ENCODE measurements at regions not wholly inside any gene's neighbourhood (a gene's known extent, or its start where the extent isn't known, plus 50 kb on each side); places are given as distances from the start of the nearest gene placed in this dataset.
"Not testable (repeated sequence)": the region's sequence is repeated elsewhere in the genome, so short reads cannot be mapped to it uniquely, and the experiment has no call there.

DNA sequence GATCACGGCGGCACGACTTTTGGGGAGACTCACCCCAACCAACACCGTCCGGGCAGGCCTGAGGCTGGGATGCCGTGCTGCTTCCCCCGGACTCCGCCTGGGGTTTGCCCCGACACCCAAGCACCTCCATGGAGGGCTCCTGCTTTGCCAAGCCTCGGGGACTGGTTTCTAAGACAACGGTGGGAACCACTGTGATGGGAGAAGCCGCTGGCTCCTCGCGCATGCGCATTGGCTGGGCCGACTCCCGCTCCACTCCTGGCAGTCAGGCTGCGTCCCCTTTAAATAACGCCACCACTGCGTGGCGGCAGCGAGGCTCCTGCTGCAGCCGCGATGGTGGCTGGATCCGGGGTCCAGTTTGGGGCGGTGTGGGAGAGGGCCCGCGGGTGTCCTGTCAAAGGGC is 201.0 kb downstream of the ZNF716 start:
- TF ChIP-seq, protein P1, sequence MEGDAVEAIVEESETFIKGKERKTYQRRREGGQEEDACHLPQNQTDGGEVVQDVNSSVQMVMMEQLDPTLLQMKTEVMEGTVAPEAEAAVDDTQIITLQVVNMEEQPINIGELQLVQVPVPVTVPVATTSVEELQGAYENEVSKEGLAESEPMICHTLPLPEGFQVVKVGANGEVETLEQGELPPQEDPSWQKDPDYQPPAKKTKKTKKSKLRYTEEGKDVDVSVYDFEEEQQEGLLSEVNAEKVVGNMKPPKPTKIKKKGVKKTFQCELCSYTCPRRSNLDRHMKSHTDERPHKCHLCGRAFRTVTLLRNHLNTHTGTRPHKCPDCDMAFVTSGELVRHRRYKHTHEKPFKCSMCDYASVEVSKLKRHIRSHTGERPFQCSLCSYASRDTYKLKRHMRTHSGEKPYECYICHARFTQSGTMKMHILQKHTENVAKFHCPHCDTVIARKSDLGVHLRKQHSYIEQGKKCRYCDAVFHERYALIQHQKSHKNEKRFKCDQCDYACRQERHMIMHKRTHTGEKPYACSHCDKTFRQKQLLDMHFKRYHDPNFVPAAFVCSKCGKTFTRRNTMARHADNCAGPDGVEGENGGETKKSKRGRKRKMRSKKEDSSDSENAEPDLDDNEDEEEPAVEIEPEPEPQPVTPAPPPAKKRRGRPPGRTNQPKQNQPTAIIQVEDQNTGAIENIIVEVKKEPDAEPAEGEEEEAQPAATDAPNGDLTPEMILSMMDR (IDR thresholded peaks at IDR 0.05; ENCODE audit: unreplicated experiment): no peak
- Mint-ChIP-seq H3K27ac (ENCODE audit: unreplicated experiment) (no peak overlapping the region), H3K9me3 (ENCODE audit: unreplicated experiment) (peaks cover 49% of the 10 kb centered on the region), H3K27me3 (ENCODE audit: unreplicated experiment) (peaks cover 26% of the 10 kb centered on the region), H3K4me3 (ENCODE audit: unreplicated experiment) (no peak overlapping the region), H3K36me3 (ENCODE audit: low read depth, unreplicated experiment) (peaks cover 37% of the 10 kb centered on the region), H3K4me1 (ENCODE audit: unreplicated experiment) (no peaks in the 10 kb centered on the region)
- no peak for DNase-seq (ENCODE audit: low spot score)

DNA sequence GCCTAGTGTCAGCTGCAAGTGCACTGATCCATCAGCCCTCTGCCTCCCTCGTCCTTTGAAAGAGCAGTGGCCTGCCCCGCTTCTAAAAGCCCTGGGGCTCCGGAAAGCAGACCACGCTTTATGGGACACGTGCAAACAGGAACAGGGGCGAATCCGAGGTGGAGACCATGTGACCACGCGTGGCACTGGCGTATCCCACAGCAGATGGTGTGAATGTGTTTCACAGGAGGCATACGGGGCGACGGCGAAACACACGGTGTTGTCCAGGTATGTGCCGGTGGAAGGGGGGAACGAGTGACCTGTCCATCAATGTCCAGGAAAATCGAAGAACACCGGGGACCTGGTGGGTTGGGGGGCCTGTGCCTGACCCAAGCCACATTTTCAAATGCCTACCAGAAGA is 201.6 kb downstream of the ZNF716 start:
- H3K4me3 Mint-ChIP-seq (ENCODE audit: unreplicated experiment); H3K27ac Mint-ChIP-seq (ENCODE audit: unreplicated experiment); H3K4me1 Mint-ChIP-seq (ENCODE audit: unreplicated experiment); DNase-seq (ENCODE audit: low spot score): not testable (repeated sequence)
- Mint-ChIP-seq H3K36me3 (ENCODE audit: low read depth, unreplicated experiment) (peaks cover 36% of the 10 kb centered on the region), H3K9me3 (ENCODE audit: unreplicated experiment) (peaks cover 46% of the 10 kb centered on the region), H3K27me3 (ENCODE audit: unreplicated experiment) (peaks cover 26% of the 10 kb centered on the region)

DNA sequence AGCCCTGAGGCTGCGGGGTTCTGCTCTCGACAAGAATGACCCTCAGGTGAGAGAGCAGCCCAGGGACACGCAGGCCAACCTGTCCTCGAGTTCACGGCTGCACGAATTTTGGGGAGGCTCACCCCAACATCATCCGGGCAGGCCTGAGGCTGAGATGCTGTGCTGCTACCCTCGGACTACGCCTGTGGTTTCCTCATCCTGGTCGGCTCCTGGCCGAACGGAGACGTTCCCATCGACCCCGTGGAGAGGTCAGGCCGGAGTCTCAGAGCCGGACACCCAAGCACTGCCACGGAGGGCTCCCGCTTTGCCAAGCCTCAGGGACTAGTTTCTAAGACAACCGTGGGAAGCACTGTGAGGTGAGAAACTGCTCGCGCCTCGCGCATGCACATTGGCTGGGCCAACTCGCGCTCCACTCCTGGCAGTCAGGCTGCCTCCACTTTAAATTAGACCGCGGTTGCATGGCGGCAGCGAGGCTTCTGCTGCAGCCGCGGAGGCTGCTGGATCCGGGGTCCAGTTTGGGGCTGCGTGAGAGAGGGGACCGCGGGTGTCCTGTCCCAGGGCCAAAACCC is 203.4 kb downstream of the ZNF716 start:
- Mint-ChIP-seq H3K27ac (ENCODE audit: unreplicated experiment) (no peak overlapping the region), H3K36me3 (ENCODE audit: low read depth, unreplicated experiment) (peaks cover 36% of the 10 kb centered on the region), H3K9me3 (ENCODE audit: unreplicated experiment) (peaks cover 35% of the 10 kb centered on the region), H3K27me3 (ENCODE audit: unreplicated experiment) (peaks cover 21% of the 10 kb centered on the region), H3K4me1 (ENCODE audit: unreplicated experiment) (no peaks in the 10 kb centered on the region), H3K4me3 (ENCODE audit: unreplicated experiment) (no peak overlapping the region)
- TF ChIP-seq, protein P1 (IDR thresholded peaks at IDR 0.05; ENCODE audit: unreplicated experiment): no peak
- no peak for DNase-seq (ENCODE audit: low spot score)

DNA sequence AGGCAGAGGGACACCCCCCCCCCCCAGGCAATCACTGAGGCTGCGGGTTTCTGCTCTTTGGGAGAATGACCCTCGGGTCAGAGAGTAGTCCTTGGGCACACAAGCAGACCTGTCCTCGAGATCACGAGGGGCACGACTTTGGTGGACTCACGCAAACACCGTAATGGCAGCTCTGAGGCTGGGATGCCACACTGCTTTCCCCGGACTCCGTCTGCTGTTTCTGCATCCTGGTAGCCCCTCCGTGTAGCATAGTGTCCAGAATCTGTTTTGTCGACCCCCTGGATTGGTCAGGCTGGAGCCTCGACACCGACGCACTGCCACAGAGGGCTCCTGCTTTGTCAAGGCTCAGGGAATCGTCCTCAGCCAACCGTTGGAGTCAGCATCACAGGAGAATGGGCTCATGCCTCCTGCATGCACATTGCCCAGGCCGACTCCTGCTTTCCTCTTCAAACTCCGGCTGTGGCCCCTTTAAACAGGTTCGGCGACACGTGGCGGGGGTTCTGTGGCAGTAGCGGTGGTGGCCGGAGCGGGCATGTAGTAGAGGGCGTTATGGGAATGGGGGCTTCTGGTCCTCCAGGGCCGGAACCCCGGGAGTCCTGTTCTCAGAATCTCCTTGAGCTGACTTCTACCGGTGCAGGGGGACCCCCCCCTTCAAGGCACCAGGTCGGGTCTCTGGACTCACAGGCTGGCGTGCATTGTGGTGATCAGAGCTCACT is 205.3 kb downstream of the ZNF716 start:
- not testable (repeated sequence) for H3K27ac Mint-ChIP-seq (ENCODE audit: unreplicated experiment); H3K4me3 Mint-ChIP-seq (ENCODE audit: unreplicated experiment); H3K4me1 Mint-ChIP-seq (ENCODE audit: unreplicated experiment); DNase-seq (ENCODE audit: low spot score)
- Mint-ChIP-seq H3K36me3 (ENCODE audit: low read depth, unreplicated experiment) (peaks cover 25% of the 10 kb centered on the region), H3K9me3 (ENCODE audit: unreplicated experiment) (peaks cover 33% of the 10 kb centered on the region), H3K27me3 (ENCODE audit: unreplicated experiment) (peaks cover 12% of the 10 kb centered on the region)

DNA sequence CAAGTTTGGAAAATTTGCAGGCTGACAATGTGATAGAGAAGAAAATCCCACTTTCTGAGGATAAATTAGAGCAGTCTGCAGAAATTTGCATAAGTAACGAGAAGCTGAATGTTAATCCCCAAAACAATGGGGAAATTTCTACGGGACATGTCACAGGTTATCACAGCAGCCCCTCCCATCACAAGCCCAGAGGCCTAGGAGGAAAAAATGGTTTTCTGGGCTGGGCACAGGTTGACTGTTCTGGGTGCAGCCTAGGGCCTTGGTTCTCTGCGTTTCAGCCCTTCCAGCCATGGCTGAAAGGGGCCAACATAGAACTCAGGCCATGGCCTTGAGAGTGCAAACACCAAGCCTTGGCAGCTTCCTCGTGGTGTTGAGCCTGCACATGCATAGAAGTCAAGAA is 209.2 kb downstream of the ZNF716 start:
- H3K27me3 Mint-ChIP-seq (ENCODE audit: unreplicated experiment); H3K4me3 Mint-ChIP-seq (ENCODE audit: unreplicated experiment); H3K36me3 Mint-ChIP-seq (ENCODE audit: low read depth, unreplicated experiment); DNase-seq (ENCODE audit: low spot score); H3K4me1 Mint-ChIP-seq (ENCODE audit: unreplicated experiment); H3K27ac Mint-ChIP-seq (ENCODE audit: unreplicated experiment): not testable (repeated sequence)
- H3K9me3 Mint-ChIP-seq (ENCODE audit: unreplicated experiment): peaks cover 24% of the 10 kb centered on the region

DNA sequence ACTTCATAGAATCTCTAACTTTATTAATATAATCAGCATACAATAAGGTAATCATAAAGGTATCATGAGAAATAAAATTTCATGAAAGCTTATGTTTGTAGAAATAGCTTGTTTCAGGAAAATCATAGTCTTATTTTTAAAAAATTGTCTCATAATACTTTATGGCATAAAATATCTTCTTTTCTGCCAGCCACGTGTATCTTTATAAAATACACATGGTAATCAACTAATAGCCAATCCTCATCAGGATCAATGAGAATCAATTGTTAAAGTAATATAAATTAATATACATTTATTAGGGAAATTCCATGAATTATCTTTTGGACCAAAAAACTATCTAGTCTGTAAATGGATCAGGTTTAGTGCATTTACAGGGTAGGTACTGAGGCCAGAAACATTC is 227.0 kb downstream of the ZNF716 start:
- not testable (repeated sequence) for H3K27ac Mint-ChIP-seq (ENCODE audit: unreplicated experiment); H3K9me3 Mint-ChIP-seq (ENCODE audit: unreplicated experiment); H3K36me3 Mint-ChIP-seq (ENCODE audit: low read depth, unreplicated experiment); DNase-seq (ENCODE audit: low spot score); H3K4me1 Mint-ChIP-seq (ENCODE audit: unreplicated experiment); H3K27me3 Mint-ChIP-seq (ENCODE audit: unreplicated experiment); H3K4me3 Mint-ChIP-seq (ENCODE audit: unreplicated experiment)

DNA sequence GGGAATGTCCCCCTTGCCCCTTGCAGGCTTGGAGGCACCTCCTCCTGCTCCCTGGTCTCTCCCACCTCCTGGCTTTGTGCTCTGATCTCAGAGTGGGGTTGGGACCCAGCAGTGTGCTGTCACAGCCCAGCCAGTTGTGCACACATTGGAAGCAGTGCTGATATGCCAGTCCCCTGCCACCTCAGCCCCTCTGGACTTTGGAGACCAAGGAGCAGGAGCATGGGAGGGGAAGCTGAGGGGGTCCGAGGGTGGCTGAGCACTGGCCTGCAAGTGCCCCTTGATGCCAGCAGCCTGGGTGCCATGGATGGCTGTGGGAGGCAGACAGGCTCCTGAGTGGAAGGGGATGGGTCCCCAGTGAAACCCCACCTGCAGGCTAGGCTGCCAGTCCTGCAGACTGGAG is 235.4 kb downstream of the ZNF716 start:
- H3K9me3 Mint-ChIP-seq (ENCODE audit: unreplicated experiment): peaks cover 15% of the 10 kb centered on the region
- peaks cover 4% of the 10 kb centered on the region for H3K36me3 Mint-ChIP-seq (ENCODE audit: low read depth, unreplicated experiment)
- TF ChIP-seq, protein P1 (IDR thresholded peaks at IDR 0.05; ENCODE audit: unreplicated experiment): no peak
- no peaks in the 10 kb centered on the region for H3K27me3 Mint-ChIP-seq (ENCODE audit: unreplicated experiment)
- H3K4me3 Mint-ChIP-seq (ENCODE audit: unreplicated experiment): no peak overlapping the region
- DNase-seq (ENCODE audit: low spot score): no peak
- no peak overlapping the region for H3K27ac Mint-ChIP-seq (ENCODE audit: unreplicated experiment)
- no peaks in the 10 kb centered on the region for H3K4me1 Mint-ChIP-seq (ENCODE audit: unreplicated experiment)

Measured in endothelial cell (in vitro differentiated cells).